Parathyroid adenoma (tissue), 2 donors: ENCODE measurements at regions not wholly inside any gene's neighbourhood (a gene's known extent, or its start where the extent isn't known, plus 50 kb on each side); places are given as distances from the start of the nearest gene placed in this dataset.

Experiments
- H2AFZ ChIP-seq: fragments of 300-600 bp; sonication (generic); one replicate; pipeline ENCODE4 v1.7.0; 2017; ENCODE audit warnings: antibody characterized with exemption, mild to moderate bottlenecking
- H3K27ac ChIP-seq: fragments of 300-600 bp; sonication (generic); one replicate; pipeline ENCODE4 v1.7.0; 2017
- H3K27me3 ChIP-seq: fragments of 300-600 bp; sonication (generic); one replicate; pipeline ENCODE4 v1.7.0; 2017; ENCODE audit warnings: low read length; ENCODE audit not compliant: control insufficient read depth, insufficient read depth
- H3K36me3 ChIP-seq: fragments of 300-600 bp; sonication (generic); one replicate; pipeline ENCODE4 v1.7.0; 2017; ENCODE audit warnings: low read length; ENCODE audit not compliant: control insufficient read depth, insufficient read depth
- H3K4me1 ChIP-seq: fragments of 300-600 bp; sonication (generic); one replicate; pipeline ENCODE4 v1.7.0; 2017; ENCODE audit warnings: control low read depth
- H3K4me2 ChIP-seq: fragments of 300-600 bp; sonication (generic); one replicate; pipeline ENCODE4 v1.7.0; 2017; ENCODE audit warnings: low read length
- H3K4me3 ChIP-seq: fragments of 300-600 bp; sonication (generic); one replicate; pipeline ENCODE4 v1.7.0; 2017; ENCODE audit warnings: low read depth, low read length
- H3K79me2 ChIP-seq: fragments of 300-600 bp; sonication (generic); one replicate; pipeline ENCODE4 v1.7.0; 2017; ENCODE audit warnings: control low read depth
- H3K9ac ChIP-seq: fragments of 300-600 bp; sonication (generic); one replicate; pipeline ENCODE4 v1.7.0; 2017; ENCODE audit warnings: mild to moderate bottlenecking
- H3K9me3 ChIP-seq: fragments of 300-600 bp; sonication (generic); one replicate; pipeline ENCODE4 v1.7.0; 2017; ENCODE audit warnings: low read length; ENCODE audit not compliant: control insufficient read depth
- CTCF ChIP-seq: fragments of 300-600 bp; sonication (generic); IDR thresholded peaks from one replicate; pipeline ENCODE4 v1.7.0; 2017; ENCODE audit warnings: antibody characterized with exemption, mild to moderate bottlenecking
- donor health status: primary hyperparathyroidism.

- no peak for TF ChIP-seq CTCF
- Histone ChIP-seq H3K9ac (no peak overlapping the region), H3K27ac (no peak overlapping the region), H3K4me1 (no peaks in the 10 kb centered on the region), H3K4me2 (no peak overlapping the region), H3K79me2 (no peaks in the 10 kb centered on the region), H3K9me3 (no peaks in the 10 kb centered on the region), H3K4me3 (no peak overlapping the region), H2AFZ (no peak overlapping the region), H3K27me3 (no peaks in the 10 kb centered on the region), H3K36me3 (no peaks in the 10 kb centered on the region)
These were observed 255.4 kb downstream of the ETNK1 start for GRCh38 chr12:22880331-22880730.

DNA sequence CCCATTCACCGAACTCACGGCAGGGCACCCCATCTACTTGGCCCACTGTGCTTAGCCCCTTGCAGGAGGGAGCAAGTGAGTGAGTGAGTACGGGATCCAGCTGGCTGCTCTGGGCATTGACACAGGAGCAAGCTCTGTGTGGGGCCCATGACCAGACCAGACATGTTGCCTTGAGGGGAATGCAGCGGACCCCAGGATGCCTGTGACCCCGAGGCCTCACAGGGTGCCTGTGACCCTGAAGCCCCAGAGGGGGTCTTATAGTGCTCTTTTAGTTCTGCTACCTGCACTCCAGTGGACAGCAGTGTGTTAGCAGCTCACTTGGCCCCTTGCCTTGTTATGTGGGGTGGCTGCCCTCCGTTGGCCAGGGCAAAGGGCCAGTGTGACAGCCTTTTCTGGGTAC lies 255.8 kb downstream of the ETNK1 start:
- Histone ChIP-seq H3K9ac (no peak overlapping the region), H3K4me3 (no peak overlapping the region), H3K27me3 (no peaks in the 10 kb centered on the region), H3K79me2 (no peaks in the 10 kb centered on the region), H3K27ac (no peak overlapping the region), H3K36me3 (no peaks in the 10 kb centered on the region), H2AFZ (no peak overlapping the region), H3K4me2 (no peak overlapping the region), H3K4me1 (no peaks in the 10 kb centered on the region), H3K9me3 (no peaks in the 10 kb centered on the region)
- TF ChIP-seq CTCF: no peak

DNA sequence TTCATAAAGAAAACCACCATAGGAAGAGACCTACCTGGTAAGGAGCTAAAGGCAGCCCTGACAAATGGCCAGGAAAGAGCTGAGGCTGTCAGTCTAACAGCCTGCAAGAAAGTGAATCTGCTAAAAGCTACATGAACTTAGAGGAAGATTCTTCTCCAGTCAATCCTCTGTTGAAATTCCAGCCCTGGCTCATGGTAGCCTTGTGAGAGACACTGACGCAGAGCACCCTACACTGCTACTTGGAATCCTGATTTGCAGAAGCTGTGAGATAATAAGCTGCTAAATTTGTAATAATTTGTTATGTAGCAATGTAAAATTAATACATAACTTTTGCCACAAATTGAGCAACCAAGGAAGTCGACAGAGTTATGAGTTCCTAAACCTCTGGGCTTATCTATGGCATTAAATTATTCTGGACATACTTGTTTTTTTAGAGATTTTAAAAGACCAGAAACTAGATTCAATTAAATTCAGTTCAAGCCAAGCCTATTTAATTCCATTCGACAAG lies 257.0 kb downstream of the ETNK1 start:
- H3K79me2 ChIP-seq: no peaks in the 10 kb centered on the region
- no peaks in the 10 kb centered on the region for H3K9me3 ChIP-seq
- no peak overlapping the region for H2AFZ ChIP-seq
- H3K36me3 ChIP-seq: no peaks in the 10 kb centered on the region
- no peak overlapping the region for H3K27ac ChIP-seq
- H3K4me1 ChIP-seq: no peaks in the 10 kb centered on the region
- H3K9ac ChIP-seq: no peak overlapping the region
- no peak overlapping the region for H3K4me3 ChIP-seq
- H3K27me3 ChIP-seq: no peaks in the 10 kb centered on the region
- H3K4me2 ChIP-seq: no peak overlapping the region
- no peak for TF ChIP-seq CTCF

GRCh38 chr12:22882559-22882958 lies 257.6 kb downstream of the ETNK1 start:
- H3K27me3 ChIP-seq: no peaks in the 10 kb centered on the region
- no peaks in the 10 kb centered on the region for H3K36me3 ChIP-seq
- no peak overlapping the region for H3K4me2 ChIP-seq
- H3K4me1 ChIP-seq: no peaks in the 10 kb centered on the region
- no peaks in the 10 kb centered on the region for H3K79me2 ChIP-seq
- no peak overlapping the region for H3K4me3 ChIP-seq
- H3K9ac ChIP-seq: no peak overlapping the region
- H2AFZ ChIP-seq: no peak overlapping the region
- H3K27ac ChIP-seq: no peak overlapping the region
- no peak for TF ChIP-seq CTCF
- H3K9me3 ChIP-seq: no peaks in the 10 kb centered on the region

DNA sequence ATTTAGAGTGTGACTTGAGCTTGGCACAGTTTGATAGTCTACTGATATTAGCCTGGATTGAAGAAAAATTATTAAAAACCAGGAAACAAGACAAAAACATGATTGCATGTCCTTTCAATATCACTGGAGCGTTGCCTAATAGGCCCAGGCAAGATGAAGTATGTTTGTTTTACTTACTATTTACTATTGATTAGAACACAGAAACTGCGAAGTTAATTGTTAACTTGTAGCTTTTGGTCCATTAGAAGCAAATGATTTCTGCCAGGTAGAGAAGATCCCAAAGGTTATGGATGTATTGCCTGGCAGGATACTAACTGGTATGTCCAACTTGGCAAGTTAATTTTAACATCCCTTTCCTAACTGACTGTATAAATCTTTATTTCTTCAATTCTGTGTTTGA lies 268.9 kb downstream of the ETNK1 start:
- no peaks in the 10 kb centered on the region for H3K9me3 ChIP-seq
- H2AFZ ChIP-seq: no peak overlapping the region
- H3K36me3 ChIP-seq: no peaks in the 10 kb centered on the region
- no peak overlapping the region for H3K27ac ChIP-seq
- H3K4me2 ChIP-seq: no peak overlapping the region
- no peak overlapping the region for H3K4me3 ChIP-seq
- no peak overlapping the region for H3K9ac ChIP-seq
- TF ChIP-seq CTCF: no peak
- H3K27me3 ChIP-seq: no peaks in the 10 kb centered on the region
- H3K4me1 ChIP-seq: no peaks in the 10 kb centered on the region
- no peaks in the 10 kb centered on the region for H3K79me2 ChIP-seq
